Stomach (tissue), 8 donors: ENCODE measurements at regions not wholly inside any gene's neighbourhood (a gene's known extent, or its start where the extent isn't known, plus 50 kb on each side); places are given as distances from the start of the nearest gene placed in this dataset.

Experiments used
- DNase-seq, 2 donors: peaks; one replicate each; pipeline versions ENCODE4 v3.0.0 to v3.0.0-alpha.2; 2013 to 2019
- H3K27ac ChIP-seq, 5 donors: fragments of 200-600 bp in 4 of 5; sonication (generic) in 4 of 5; one replicate each; pipeline ENCODE4 v1.5.1; 2013 to 2019; ENCODE audit warnings: mild to moderate bottlenecking in 1 of 5, moderate library complexity in 1 of 5
- H3K27me3 ChIP-seq, 3 donors: fragments of 200-600 bp; sonication (generic); one replicate each; pipeline ENCODE4 v1.5.1; 2017 to 2019; ENCODE audit warnings: mixed run types in 1 of 3
- H3K36me3 ChIP-seq, 4 donors: fragments of 200-600 bp; sonication (generic); 1 replicate in 3 of 4; 2 replicates in 1 of 4; pipeline ENCODE4 v1.5.1; 2016 to 2019
- H3K4me1 ChIP-seq, 4 donors: fragments of 200-600 bp; sonication (generic); one replicate each; pipeline ENCODE4 v1.5.1; 2016 to 2019
- H3K4me3 ChIP-seq, 4 donors: fragments of 200-600 bp; sonication (generic) in 3 of 4; one replicate each; pipeline ENCODE4 v1.5.1; 2016 to 2019; ENCODE audit warnings: mild to moderate bottlenecking in 1 of 4
- H3K9me3 ChIP-seq, 4 donors: fragments of 200-600 bp; sonication (generic); one replicate each; pipeline ENCODE4 v1.5.1; 2016 to 2019
- EP300 ChIP-seq: sonication (generic); formaldehyde crosslinking; IDR thresholded peaks from one replicate; pipeline ENCODE4 v1.6.1; 2017; ENCODE audit warnings: antibody characterized with exemption
- POLR2A ChIP-seq, 4 donors: fragments of 450-650 bp; IDR thresholded peaks; one replicate each; pipeline ENCODE4 v1.6.1; 2016; ENCODE audit warnings: antibody characterized with exemption in 4 of 4, control low read depth in 2 of 4, mild to moderate bottlenecking in 1 of 4, moderate library complexity in 1 of 4
- POLR2AphosphoS5 ChIP-seq, 3 donors: sonication (generic); formaldehyde crosslinking; IDR thresholded peaks; one replicate each; pipeline ENCODE4 v1.6.1; 2016; ENCODE audit warnings: antibody characterized with exemption in 3 of 3
- WGBS, 5 donors: extraction: QIAGEN DNeasy Blood & Tissue Kit in 3 of 5; methylation state at CpG; one replicate each; pipeline versions ENCODE4 v1.1.5 to v1.1.7; 2013 to 2018; 5-methylcytosine and 5-hydroxymethylcytosine counted together
- intact Hi-C: fragments of 100-400 bp; cut with DNase I; formaldehyde crosslinking; loops from one replicate; pipeline ENCODE4 v1.15.1; 2023; ENCODE audit warnings: low total_unique reads
- TF ChIP-seq, protein P1 (sequence below), 7 experiments: fragments of 450-650 bp in 4 of 7; fragments of 200-600 bp in 3 of 7; sonication (generic) in 3 of 7; IDR thresholded peaks; one replicate each; pipeline ENCODE4 v1.5.1; 2016 to 2019; ENCODE audit warnings: antibody characterized with exemption in 7 of 7, control low read depth in 2 of 7, mild to moderate bottlenecking in 1 of 7
- donor health status: healthy with polysubstance abuse.
- donor health status: Bipolar disorder and iron deficiency.
- donor health status: healthy.

DNA sequence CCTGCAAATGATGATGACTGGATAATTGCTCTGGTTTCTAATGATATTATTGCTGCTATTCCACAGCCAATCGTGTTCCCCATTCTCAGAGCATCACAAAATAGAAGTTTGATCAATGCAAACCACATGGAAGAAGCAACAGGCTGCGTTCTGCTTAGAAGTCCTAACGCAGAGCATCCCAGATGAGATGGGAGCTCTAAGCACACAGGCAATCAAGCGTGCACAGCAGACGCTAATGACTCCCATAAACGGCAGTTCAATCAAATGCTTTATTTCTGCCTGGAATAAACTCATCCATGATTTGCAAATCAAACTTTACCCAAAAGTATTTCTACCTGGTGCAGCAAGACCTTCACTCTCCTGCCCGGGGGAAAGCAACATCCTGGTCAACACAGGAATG, 304.2 kb downstream of the FBXO15 start:
- Histone ChIP-seq H3K27ac (no peak overlapping the region), H3K9me3 (no peaks in the 10 kb centered on the region), H3K36me3 (no peaks in the 10 kb centered on the region), H3K4me3 (no peak overlapping the region), H3K4me1 (no peaks in the 10 kb centered on the region), H3K27me3 (peaks cover 0 to 27% (median 0%) of the 10 kb centered on the region in 3 donors)
- no peak for TF ChIP-seq POLR2AphosphoS5 (IDR thresholded peaks at IDR 0.05)
- TF ChIP-seq EP300: no peak
- TF ChIP-seq, protein P1, sequence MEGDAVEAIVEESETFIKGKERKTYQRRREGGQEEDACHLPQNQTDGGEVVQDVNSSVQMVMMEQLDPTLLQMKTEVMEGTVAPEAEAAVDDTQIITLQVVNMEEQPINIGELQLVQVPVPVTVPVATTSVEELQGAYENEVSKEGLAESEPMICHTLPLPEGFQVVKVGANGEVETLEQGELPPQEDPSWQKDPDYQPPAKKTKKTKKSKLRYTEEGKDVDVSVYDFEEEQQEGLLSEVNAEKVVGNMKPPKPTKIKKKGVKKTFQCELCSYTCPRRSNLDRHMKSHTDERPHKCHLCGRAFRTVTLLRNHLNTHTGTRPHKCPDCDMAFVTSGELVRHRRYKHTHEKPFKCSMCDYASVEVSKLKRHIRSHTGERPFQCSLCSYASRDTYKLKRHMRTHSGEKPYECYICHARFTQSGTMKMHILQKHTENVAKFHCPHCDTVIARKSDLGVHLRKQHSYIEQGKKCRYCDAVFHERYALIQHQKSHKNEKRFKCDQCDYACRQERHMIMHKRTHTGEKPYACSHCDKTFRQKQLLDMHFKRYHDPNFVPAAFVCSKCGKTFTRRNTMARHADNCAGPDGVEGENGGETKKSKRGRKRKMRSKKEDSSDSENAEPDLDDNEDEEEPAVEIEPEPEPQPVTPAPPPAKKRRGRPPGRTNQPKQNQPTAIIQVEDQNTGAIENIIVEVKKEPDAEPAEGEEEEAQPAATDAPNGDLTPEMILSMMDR (IDR thresholded peaks at IDR 0.05): no peak
- no peak for TF ChIP-seq POLR2A (IDR thresholded peaks at IDR 0.05)
- 62 to 68% (median 63%) methylated on average over 7 of the region's 7 CpGs for WGBS, 5 donors
- intact Hi-C loops: no loop called here
- no peak for DNase-seq

DNA sequence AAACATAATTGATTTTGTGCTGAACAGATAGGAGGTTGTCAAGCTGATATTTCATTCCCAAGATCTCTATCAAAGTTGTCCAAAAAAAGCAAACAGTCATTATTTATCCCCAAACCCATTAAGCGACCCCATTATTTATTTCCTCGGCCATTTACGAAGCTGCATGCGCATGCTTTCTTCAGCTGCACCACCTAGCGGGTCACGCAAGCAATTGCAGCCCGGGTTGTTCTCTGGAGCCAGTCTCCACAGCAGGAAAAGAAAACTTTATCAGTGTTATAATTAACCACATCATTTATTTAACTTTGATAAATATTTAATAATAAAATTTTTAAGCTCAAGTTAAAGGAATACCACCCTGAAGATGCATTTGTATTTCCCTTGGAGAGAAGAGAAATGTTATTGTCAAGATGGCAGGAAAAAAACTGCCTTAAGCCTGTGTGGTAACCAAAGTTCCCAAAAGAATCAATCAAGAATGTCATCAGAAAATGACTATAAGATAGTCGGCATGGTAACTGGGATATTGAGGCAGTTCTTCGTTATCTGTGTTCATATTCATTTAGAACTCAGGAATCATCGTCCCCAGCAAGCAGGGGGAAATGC, 304.7 kb downstream of the FBXO15 start:
- no peak overlapping the region for H3K27ac ChIP-seq
- H3K36me3 ChIP-seq: no peaks in the 10 kb centered on the region
- H3K9me3 ChIP-seq: no peaks in the 10 kb centered on the region
- H3K4me1 ChIP-seq: no peaks in the 10 kb centered on the region
- 4 to 8% (median 5%) methylated on average over 10 of the region's 10 CpGs for WGBS, 5 donors
- TF ChIP-seq POLR2AphosphoS5 (IDR thresholded peaks at IDR 0.05) (no peak), POLR2A (IDR thresholded peaks at IDR 0.05) (no peak), EP300 (no peak)
- TF ChIP-seq, protein P1 (IDR thresholded peaks at IDR 0.05): peak in 5 of 7 experiments; percentile 54 to 94 (median 88)
- intact Hi-C loops: no loop called here
- peak overlapping the region in 1 of 4 donors; percentile 12 for H3K4me3 ChIP-seq
- H3K27me3 ChIP-seq: peaks cover 0 to 27% (median 0%) of the 10 kb centered on the region in 3 donors
- peak; percentile 45 to 78 for DNase-seq

DNA sequence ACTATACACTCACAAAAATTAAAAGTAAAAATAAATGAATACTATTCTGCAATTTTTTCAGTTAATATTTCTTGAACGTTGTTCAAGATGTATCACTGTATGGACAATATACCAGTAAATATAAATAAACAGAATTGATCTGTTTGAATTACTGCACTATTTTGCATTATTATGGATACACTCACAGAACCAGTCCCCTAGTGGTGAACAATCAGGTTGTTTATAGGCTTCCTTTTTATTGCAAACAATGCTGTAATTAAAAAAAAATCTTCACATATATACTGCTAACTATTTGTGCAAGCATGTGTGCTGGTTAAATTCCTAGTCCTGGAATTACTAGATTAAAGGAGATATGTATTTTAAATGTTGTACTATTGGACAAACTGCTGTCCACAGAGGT, 306.0 kb downstream of the FBXO15 start:
- H3K4me1 ChIP-seq: no peaks in the 10 kb centered on the region
- DNase-seq: no peak
- no peaks in the 10 kb centered on the region for H3K36me3 ChIP-seq
- 70 to 83% (median 74%) methylated on average over 1 of the region's 1 CpG for WGBS, 5 donors
- no peak overlapping the region for H3K27ac ChIP-seq
- peaks cover 0 to 27% (median 0%) of the 10 kb centered on the region in 3 donors for H3K27me3 ChIP-seq
- H3K4me3 ChIP-seq: no peak overlapping the region
- no peaks in the 10 kb centered on the region for H3K9me3 ChIP-seq
- intact Hi-C loops: no loop called here
- TF ChIP-seq, protein P1 (IDR thresholded peaks at IDR 0.05): peak in 1 of 7 experiments; percentile 14
- no peak for TF ChIP-seq EP300

DNA sequence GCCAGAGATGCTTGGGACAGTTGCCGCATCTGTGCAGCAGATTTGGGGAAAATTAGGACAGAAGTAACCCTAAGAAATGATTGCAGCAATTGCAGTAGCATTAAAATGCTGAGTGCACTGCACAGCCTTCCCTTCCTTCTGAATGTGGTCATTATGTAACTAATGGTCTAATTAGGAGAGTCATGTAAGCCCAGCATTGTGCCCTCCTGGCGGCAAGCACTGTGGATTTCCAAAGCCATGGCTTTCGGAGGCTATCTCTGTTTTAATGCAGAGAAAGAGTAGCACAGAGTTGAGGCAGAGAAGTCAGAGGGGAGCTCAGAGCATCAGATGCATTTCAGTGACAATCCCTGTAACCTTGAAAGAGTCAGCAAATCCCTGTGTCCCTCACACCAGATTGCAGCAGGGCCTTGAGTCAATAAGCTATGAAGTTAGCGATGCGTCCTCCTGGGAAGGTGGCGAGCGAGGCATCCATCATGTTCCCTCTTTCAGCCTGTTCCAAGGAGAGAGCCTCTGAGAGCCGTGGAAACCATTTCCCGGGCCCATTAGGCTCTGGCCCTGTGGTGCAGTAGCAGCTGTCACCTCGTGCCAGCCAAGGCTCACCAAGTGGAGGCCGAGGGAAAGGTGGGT, 307.2 kb downstream of the FBXO15 start:
- Histone ChIP-seq H3K36me3 (no peaks in the 10 kb centered on the region), H3K27ac (no peak overlapping the region), H3K9me3 (no peaks in the 10 kb centered on the region), H3K4me1 (no peaks in the 10 kb centered on the region), H3K4me3 (no peak overlapping the region), H3K27me3 (peaks cover 0 to 21% (median 0%) of the 10 kb centered on the region in 3 donors)
- TF ChIP-seq, protein P1 (IDR thresholded peaks at IDR 0.05): no peak
- TF ChIP-seq EP300 (no peak), POLR2A (IDR thresholded peaks at IDR 0.05) (no peak), POLR2AphosphoS5 (IDR thresholded peaks at IDR 0.05) (no peak)
- 66 to 72% (median 67%) methylated on average over 11 of the region's 11 CpGs for WGBS, 5 donors
- DNase-seq: no peak
- intact Hi-C loops: no loop called here
